ENCODE measurements at regions not wholly inside any gene's neighbourhood (a gene's known extent, or its start where the extent isn't known, plus 50 kb on each side); places are given as distances from the start of the nearest gene placed in this dataset.
A peak's percentile ranks its signal among the peaks of the same experiment; 100 is the strongest.

GRCh38 chr6:56744528-56744927, 101.8 kb upstream of the DST start:
- TF ChIP-seq, protein P1, sequence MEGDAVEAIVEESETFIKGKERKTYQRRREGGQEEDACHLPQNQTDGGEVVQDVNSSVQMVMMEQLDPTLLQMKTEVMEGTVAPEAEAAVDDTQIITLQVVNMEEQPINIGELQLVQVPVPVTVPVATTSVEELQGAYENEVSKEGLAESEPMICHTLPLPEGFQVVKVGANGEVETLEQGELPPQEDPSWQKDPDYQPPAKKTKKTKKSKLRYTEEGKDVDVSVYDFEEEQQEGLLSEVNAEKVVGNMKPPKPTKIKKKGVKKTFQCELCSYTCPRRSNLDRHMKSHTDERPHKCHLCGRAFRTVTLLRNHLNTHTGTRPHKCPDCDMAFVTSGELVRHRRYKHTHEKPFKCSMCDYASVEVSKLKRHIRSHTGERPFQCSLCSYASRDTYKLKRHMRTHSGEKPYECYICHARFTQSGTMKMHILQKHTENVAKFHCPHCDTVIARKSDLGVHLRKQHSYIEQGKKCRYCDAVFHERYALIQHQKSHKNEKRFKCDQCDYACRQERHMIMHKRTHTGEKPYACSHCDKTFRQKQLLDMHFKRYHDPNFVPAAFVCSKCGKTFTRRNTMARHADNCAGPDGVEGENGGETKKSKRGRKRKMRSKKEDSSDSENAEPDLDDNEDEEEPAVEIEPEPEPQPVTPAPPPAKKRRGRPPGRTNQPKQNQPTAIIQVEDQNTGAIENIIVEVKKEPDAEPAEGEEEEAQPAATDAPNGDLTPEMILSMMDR (conservative IDR thresholded peaks at IDR 0.05; ENCODE audit: low read depth, low read length) = no peak
- no peak overlapping the region for H3K4me3 ChIP-seq (ENCODE audit: low read depth, low read length)
- DNase-seq (ENCODE audit: low read depth) = no peak

DNA sequence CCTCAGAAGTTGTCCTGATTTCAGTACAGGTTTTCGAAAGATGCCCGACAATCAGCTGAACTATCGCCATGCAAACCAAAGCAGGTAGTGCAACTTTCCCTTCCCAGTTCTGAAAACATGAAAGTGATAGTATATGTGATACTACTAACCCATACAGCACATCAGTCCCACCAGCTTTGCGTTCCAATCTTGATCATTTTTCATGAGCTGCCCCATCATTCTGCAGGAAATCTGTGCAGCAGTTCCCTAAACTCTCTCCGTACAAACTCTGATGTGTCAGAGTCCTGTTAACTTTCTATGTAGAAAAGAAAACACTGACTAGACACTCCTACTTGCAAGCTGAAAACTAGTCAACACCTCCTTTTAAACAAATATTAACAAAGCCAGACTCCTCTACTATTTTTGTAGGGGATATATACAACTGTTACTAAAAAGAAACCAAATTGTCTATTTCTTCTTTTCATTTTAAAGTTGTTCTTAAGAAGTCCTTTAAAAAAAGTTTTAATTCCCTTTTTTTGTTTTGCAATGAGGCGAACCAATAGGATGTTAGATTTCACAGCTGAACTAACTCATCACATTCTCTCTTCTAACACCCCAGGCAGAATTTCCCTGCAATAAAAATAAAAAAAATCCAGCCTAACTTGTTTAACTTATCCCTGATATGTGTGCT, 99.6 kb upstream of the DST start:
- TF ChIP-seq, protein P1 (conservative IDR thresholded peaks at IDR 0.05; ENCODE audit: low read depth, low read length) = no peak
- no peak for DNase-seq (ENCODE audit: low read depth)
- H3K4me3 ChIP-seq (ENCODE audit: low read depth, low read length) = peak overlapping the region; percentile 47

DNA sequence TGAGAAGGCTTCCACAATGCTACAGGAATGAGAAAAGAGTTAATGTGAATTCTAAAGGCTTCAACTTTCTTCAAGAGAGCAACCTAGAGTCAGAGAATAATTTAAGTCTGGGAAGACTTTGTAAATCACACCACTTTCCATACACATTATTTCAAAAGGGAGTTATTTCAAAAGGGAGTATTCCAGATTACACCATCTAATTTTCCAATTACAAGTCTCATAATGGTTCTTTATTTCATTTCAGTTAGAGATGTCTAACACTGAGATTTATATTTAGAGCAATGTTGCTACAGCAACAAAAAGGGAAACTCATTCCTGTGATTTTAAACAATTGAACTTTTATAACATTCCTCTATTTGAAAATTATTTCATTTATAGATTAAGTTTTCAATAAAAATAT, 98.8 kb upstream of the DST start:
- no peak for DNase-seq (ENCODE audit: low read depth)
- H3K4me3 ChIP-seq (ENCODE audit: low read depth, low read length) = peak overlapping the region; percentile 47
- TF ChIP-seq, protein P1 (conservative IDR thresholded peaks at IDR 0.05; ENCODE audit: low read depth, low read length) = no peak

- DNase-seq (ENCODE audit: low read depth) = no peak
- TF ChIP-seq, protein P1 (conservative IDR thresholded peaks at IDR 0.05; ENCODE audit: low read depth, low read length) = no peak
- no peak overlapping the region for H3K4me3 ChIP-seq (ENCODE audit: low read depth, low read length)
These were observed 97.4 kb upstream of the DST start for GRCh38 chr6:56739836-56740815.

DNA sequence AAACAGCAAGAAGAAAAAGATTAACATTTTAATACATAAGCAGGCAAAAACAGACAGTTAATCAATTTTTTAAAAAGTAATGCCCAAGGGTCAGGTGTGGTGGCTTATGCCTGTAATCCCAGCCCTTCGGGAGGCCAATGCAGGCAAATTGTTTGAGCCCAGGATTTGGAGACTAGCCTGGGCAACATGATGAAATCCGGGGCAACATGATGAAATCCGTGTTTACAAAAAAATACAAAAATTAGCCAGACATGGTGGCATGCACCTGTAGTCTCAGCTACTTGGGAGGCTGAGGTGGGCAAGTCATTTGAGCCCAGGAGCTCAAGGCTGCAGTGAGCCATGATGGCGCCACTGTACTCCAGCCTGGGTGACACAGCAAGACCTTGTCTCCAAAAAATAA, 94.1 kb upstream of the DST start:
- no peak overlapping the region for H3K4me3 ChIP-seq (ENCODE audit: low read depth, low read length)
- DNase-seq (ENCODE audit: low read depth) = no peak
- TF ChIP-seq, protein P1 (conservative IDR thresholded peaks at IDR 0.05; ENCODE audit: low read depth, low read length) = no peak

DNA sequence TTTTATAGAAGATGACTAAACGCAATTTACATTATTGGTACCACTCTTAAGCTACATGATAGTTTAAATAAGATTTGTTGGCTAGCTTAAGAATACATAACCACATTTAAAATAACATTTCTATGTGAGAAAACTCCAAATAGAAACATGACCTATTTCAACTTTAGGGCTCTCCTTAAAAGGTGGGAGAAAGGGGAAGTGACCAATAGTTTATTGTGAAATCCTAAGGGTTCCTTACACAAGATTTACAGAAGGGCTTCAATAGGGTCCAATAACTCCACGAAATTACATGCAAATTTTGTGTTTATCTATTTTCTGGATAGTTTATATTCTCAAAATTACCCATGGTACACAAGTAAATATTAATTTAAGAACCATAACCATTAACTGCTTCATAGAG, 91.6 kb upstream of the DST start:
- TF ChIP-seq, protein P1 (conservative IDR thresholded peaks at IDR 0.05; ENCODE audit: low read depth, low read length) = no peak
- DNase-seq (ENCODE audit: low read depth) = no peak
- no peak overlapping the region for H3K4me3 ChIP-seq (ENCODE audit: low read depth, low read length)

Measured in epithelial cell of proximal tubule (primary cell).